ENCODE measurements at regions not wholly inside any gene's neighbourhood (a gene's known extent, or its start where the extent isn't known, plus 50 kb on each side); places are given as distances from the start of the nearest gene placed in this dataset.

- H3K27me3 Mint-ChIP-seq (ENCODE audit: insufficient read depth, unreplicated experiment), result no peaks in the 10 kb centered on the region
- no peaks in the 10 kb centered on the region for H3K4me1 Mint-ChIP-seq (ENCODE audit: insufficient read depth, unreplicated experiment)
- intact Hi-C loops (cut with micrococcal nuclease), result no loop called here
- H3K9me3 Mint-ChIP-seq (ENCODE audit: unreplicated experiment), result no peaks in the 10 kb centered on the region
- DNase-seq (ENCODE audit: unreplicated experiment), result no peak
- ChIA-PET POLR2A (interaction anchor here (0.7 kb wide), 1 partner anchor 35 kb away, joined by 4 read pairs; no protein-coding TSS in a partner anchor), CTCF (interaction anchor here (0.6 kb wide), 1 partner anchor 10 kb away, joined by 3 read pairs; no protein-coding TSS in a partner anchor)
- no peaks in the 10 kb centered on the region for H3K36me3 Mint-ChIP-seq (ENCODE audit: insufficient read depth, unreplicated experiment)
- BruUV-seq (replicated peaks), result no TSS peak
- H3K27ac Mint-ChIP-seq (ENCODE audit: low read depth, unreplicated experiment), result no peak overlapping the region
- no peak for TF ChIP-seq CTCF (IDR thresholded peaks at IDR 0.05; ENCODE audit: unreplicated experiment)
- H3K4me3 Mint-ChIP-seq (ENCODE audit: unreplicated experiment), result no peak overlapping the region
Observed at GRCh38 chr12:83980398-83980797, 932.2 kb downstream of the SLC6A15 start.

- Mint-ChIP-seq H3K4me1 (ENCODE audit: insufficient read depth, unreplicated experiment) (no peaks in the 10 kb centered on the region), H3K9me3 (ENCODE audit: unreplicated experiment) (no peaks in the 10 kb centered on the region), H3K27me3 (ENCODE audit: insufficient read depth, unreplicated experiment) (no peaks in the 10 kb centered on the region), H3K4me3 (ENCODE audit: unreplicated experiment) (no peak overlapping the region), H3K27ac (ENCODE audit: low read depth, unreplicated experiment) (no peak overlapping the region), H3K36me3 (ENCODE audit: insufficient read depth, unreplicated experiment) (no peaks in the 10 kb centered on the region)
- intact Hi-C loops (cut with micrococcal nuclease), result no loop called here
- ChIA-PET POLR2A (no interaction called here), CTCF (no interaction called here)
- DNase-seq (ENCODE audit: unreplicated experiment), result no peak
- no peak for TF ChIP-seq CTCF (IDR thresholded peaks at IDR 0.05; ENCODE audit: unreplicated experiment)
- no TSS peak for BruUV-seq (replicated peaks)
Observed at GRCh38 chr12:83979785-83980184, 932.8 kb downstream of the SLC6A15 start.

DNA sequence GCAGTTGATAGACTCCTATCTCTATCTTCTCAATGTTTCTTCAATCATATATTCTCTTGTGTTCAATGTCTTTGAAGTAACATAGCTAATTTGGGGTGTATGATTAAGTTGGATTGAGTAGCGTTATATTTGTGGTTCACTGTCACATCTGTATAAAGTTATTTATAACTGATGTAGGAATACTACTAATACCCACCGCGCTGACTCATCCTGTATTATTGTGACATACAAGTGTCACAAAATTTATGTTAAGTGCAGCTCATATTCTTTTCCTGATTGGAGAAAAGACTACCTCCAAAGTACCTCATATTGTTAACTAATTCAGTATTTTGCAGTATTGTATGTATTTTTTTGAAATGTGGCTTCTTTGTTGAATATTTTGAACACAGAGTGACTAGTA lies 940.8 kb downstream of the SLC6A15 start:
- peak; percentile 18 for DNase-seq (ENCODE audit: unreplicated experiment)
- Mint-ChIP-seq H3K36me3 (ENCODE audit: insufficient read depth, unreplicated experiment) (no peaks in the 10 kb centered on the region), H3K4me3 (ENCODE audit: unreplicated experiment) (no peak overlapping the region), H3K27me3 (ENCODE audit: insufficient read depth, unreplicated experiment) (no peaks in the 10 kb centered on the region), H3K27ac (ENCODE audit: low read depth, unreplicated experiment) (no peak overlapping the region), H3K9me3 (ENCODE audit: unreplicated experiment) (no peaks in the 10 kb centered on the region), H3K4me1 (ENCODE audit: insufficient read depth, unreplicated experiment) (no peaks in the 10 kb centered on the region)
- POLR2A ChIA-PET, result no interaction called here
- no peak for TF ChIP-seq CTCF (IDR thresholded peaks at IDR 0.05; ENCODE audit: unreplicated experiment)
- CTCF ChIA-PET, result interaction anchor here (0.7 to 1.3 kb wide), 2 partner anchors 10 to 16 kb away, joined by 3 to 4 read pairs; no protein-coding TSS in a partner anchor
- no TSS peak for BruUV-seq (replicated peaks)
- intact Hi-C loops (cut with micrococcal nuclease), result no loop called here

DNA sequence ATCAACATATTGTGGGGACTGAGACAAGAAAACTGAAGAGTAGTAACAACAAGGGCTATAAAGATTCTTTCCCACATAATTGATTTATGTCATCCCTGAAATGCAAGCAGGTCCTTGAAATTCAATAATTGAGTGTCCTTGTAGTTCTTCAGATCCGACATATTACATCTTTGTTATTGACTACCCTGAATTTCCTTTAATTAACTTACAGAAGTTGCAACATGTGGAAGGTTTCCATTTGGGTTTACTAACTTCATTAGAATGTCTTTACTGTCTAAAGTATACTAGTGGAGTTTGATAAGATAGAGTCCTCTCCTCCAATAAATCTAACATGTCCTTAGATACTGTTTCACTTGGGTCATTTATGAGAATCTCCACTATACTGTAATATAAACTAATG lies 951.8 kb downstream of the SLC6A15 start:
- BruUV-seq (replicated peaks), result no TSS peak
- ChIA-PET CTCF (no interaction called here), POLR2A (no interaction called here)
- DNase-seq (ENCODE audit: unreplicated experiment), result no peak
- no peak overlapping the region for H3K4me3 Mint-ChIP-seq (ENCODE audit: unreplicated experiment)
- H3K4me1 Mint-ChIP-seq (ENCODE audit: insufficient read depth, unreplicated experiment), result peaks cover 12% of the 10 kb centered on the region
- intact Hi-C loops (cut with micrococcal nuclease), result no loop called here
- H3K9me3 Mint-ChIP-seq (ENCODE audit: unreplicated experiment), result no peaks in the 10 kb centered on the region
- no peak for TF ChIP-seq CTCF (IDR thresholded peaks at IDR 0.05; ENCODE audit: unreplicated experiment)
- H3K36me3 Mint-ChIP-seq (ENCODE audit: insufficient read depth, unreplicated experiment), result no peaks in the 10 kb centered on the region
- no peaks in the 10 kb centered on the region for H3K27me3 Mint-ChIP-seq (ENCODE audit: insufficient read depth, unreplicated experiment)
- no peak overlapping the region for H3K27ac Mint-ChIP-seq (ENCODE audit: low read depth, unreplicated experiment)

Data from MCF 10A (cell line).